NCI-H146 treated with DMSO at 0.1 percent for 48 hours (cell line): ENCODE measurements at regions not wholly inside any gene's neighbourhood (a gene's known extent, or its start where the extent isn't known, plus 50 kb on each side); places are given as distances from the start of the nearest gene placed in this dataset.
A peak's percentile ranks its signal among the peaks of the same experiment; 100 is the strongest.

Experiments used
- DNase-seq: peaks from one replicate; lab custom pipeline; 2025; ENCODE audit not compliant: unreplicated experiment; lab: John Stamatoyannopoulos, UW

DNA sequence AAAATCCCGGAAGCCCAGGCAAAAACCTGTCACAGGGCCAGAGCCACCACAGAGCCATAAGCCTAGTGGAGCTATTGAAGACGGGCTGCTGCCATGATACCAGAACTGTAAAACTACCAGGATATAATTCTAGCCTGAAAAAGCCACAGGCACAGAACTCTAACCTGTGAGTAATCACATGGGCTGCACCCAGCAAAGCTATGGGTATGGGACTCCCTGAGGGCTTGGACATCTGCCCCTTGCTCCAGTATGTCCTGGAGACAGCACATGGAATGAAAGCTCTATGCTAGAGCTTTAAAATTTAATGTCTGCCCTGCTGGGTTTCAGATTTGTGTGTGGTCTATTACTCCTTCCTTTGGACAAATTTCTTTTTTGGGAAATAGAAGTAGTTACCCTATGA is 2183.6 kb upstream of the CELF4 start:
- no peak for DNase-seq

DNA sequence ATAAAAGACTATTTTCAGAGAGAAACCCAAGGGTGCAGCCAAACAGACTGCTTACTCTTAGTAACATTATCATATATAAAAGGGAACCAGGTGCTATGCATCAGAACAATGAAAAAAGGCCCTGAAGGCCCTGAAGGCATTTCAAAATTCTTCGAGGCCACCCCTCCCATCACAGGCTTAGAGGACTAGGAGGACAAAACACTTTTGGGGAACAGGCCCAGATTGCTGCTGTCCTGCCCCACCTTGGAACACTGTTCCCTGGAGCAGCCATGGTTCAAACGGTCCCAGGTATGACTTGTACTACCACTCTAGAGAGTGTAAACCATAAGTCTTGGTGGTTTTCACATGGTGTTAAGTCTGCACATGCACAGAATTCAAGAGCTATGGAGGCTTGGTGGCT is 2183.1 kb upstream of the CELF4 start:
- no peak for DNase-seq

DNA sequence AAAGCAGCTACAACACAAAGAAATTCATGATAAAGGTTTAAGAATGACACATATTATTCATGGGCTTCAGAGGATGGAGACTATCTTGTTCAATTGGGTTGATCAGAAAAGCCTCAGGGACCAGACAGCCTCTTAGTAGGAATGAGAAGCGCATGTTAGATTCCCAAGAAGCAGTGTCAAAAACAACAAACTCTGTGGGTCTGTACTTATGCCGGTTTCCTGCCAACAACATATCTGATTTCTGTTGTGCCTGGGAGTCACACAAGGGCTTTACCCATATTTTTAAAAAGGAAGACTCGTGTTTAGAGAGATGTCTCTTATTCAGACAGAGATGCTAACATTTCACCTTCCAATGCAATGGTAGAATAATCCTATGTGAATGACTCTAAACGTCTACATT is 2180.6 kb upstream of the CELF4 start:
- DNase-seq = no peak

DNA sequence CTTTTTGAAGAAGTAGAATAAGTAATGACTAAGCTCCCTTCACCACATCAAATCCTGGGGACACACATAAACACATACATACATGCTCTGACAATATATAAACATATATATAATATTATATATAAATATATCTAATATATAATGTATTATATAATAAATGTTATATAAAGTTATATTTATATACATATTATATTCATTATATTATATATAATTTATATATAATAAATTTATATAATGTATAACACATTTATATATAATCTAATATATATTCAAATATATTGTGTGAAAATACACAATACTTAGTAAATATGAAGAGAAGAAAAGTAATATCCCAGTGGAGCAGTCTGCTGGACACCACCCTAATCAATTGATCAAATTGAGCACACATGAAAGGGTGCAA is 2177.9 kb upstream of the CELF4 start:
- DNase-seq = no peak

DNA sequence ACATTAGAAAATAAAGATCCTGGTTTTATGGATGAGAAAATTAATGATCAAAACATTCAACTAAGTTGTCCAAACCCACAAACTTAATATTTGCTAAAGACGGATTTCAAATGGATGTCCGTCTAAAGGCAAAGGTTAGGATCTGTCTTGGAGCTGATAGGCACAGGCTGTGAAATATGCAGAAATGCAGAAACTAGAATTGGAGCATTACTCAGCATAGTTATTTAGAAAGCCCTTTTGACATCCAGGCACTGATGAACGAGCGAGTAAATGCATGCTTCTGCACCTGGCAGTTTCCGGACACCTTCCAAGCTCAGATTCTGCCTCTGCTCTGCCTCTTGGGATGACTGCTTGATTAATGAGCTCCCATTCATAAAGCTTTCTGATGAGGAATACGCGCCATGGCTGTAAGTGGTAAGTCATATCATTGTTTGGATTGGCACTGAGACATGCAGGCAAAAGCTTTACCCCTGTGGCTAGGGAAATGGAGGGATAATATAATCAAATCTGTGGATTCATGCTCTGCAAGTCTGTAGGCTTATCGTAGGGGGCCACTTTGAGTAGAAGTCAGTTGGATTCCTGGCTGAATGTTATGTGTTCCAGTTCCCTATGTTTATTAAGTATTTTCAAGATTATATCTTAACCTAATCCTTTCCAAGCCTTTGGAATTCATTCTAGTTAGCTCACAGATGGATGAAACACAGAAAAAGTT is 2176.3 kb upstream of the CELF4 start:
- peak; percentile 100 for DNase-seq

DNA sequence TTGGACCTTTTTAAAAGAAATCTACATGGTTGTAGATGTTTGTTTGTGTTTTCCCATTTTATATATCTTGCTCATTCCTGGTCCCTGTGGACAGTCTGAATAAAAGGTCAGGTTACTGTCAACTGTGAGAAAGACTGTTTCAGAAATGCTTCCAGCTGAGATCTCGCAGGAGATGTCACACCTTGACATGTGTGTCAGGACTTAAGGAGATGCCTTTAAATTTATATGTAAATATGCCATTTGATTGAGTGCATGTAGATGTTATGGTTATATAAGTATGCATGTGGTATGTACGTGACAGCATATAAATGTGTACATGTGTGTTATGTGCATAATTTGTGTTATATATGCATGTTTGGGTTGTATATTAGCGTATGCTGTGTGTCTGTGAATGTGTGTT is 2172.3 kb upstream of the CELF4 start:
- no peak for DNase-seq

DNA sequence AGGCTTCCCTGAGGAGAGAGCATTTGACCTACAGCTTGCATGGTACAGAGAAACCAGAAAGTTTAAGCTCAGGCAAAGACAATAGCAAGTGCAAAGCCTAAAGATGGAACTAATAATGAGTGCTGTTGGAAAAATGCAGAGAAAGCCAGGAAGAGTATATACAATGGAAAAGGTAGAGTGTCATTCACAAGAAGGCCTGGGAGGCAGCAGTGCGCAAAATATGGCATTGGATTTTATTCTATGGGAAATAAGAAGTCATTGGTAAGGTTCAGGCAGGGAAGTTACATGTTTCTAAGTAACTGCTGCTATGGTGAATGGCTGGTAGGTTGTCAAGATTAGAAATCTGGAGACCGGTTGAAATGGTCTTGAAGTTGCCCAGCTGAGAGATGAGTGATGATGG is 2167.3 kb upstream of the CELF4 start:
- no peak for DNase-seq

DNA sequence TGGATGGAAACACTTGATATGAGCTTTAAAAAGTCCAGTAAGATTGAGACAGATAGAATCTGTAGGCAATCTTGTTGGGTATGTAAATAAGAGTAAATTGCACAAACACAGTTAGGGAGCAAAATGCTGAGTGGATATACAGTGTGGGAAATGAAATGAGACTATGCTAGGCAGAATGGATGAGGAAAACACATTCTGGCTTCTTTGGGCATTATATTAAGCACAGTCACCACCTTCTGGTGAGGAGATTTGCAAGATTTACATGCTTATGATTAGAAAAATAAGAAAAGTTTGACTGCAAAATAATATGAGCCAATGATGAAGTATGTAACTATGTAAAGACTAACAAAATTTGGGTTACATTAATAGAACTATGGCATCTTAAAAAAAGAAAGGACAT is 2165.0 kb upstream of the CELF4 start:
- no peak for DNase-seq

DNA sequence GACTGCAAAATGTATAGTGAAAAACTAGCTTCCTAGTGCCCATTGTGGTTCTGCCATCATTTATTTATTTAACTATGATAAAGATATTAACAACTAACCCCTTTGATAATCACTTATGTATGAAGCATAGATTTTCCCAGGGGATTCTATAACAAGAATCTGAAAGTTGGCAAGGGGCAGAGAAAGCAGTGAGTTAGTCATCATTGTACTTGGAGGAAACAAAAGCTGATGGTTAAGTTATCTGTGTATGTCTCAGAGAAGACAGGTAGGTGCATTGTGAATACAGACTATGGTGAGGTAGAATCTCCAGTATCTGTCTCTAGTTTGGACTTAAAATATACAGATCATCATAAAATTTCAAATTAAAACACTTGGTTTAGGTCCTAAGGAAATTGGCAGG is 2159.1 kb upstream of the CELF4 start:
- DNase-seq = no peak

DNA sequence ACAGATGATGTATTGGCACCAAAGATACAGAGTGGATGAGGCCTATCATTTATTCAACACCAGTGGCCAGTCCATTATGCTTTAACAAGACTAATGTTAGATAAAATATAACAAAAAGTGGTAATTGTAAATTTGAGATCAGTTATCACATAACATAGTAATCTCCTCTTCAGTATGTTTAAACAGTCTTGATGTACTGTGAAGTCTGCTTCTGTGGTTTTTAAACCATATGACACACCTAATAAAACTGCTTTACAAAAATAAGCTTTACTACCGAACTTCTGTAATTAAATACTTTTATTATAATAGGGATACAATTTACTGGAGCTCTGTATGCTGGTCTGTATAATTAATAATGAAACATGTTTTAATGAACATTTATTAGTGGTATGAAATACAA is 2156.1 kb upstream of the CELF4 start:
- DNase-seq = no peak

DNA sequence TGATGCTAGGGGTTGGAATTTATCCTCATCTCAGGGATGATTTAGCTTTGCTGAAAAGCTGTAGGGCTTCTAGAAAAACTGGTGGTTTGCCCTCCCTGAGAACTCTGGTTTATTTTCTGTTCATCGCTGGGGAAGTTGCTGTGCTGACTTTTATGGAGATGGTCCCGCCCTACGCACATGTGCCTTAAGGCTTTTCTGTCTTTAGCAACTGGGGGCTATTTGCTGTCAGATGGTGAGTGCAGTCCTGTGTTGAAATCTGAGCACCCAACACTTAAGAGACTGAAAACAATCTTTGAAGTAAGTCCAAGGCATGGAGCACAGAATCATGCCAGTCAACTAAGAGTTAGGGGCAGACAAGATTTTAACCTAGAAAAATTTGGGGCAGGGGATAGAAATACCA is 2148.4 kb upstream of the CELF4 start:
- DNase-seq = no peak

DNA sequence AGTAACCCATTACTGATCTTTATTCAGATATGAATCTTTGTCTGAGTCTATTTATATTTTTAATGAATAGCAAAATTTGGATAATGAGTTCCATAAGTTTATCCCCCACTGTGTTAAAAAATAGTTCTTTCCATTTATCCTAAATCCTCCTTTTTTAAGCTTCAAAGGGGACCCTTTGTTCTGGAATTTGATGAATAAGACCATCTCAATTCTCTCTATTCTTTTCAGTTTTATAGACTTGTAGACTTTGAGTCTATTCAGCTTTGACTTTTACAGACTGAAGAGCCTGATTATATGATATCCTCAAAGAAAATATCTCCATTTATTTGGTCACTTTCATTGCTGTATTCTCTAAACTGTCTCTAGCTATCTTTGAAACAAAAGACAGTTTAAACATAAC is 2146.1 kb upstream of the CELF4 start:
- no peak for DNase-seq

DNA sequence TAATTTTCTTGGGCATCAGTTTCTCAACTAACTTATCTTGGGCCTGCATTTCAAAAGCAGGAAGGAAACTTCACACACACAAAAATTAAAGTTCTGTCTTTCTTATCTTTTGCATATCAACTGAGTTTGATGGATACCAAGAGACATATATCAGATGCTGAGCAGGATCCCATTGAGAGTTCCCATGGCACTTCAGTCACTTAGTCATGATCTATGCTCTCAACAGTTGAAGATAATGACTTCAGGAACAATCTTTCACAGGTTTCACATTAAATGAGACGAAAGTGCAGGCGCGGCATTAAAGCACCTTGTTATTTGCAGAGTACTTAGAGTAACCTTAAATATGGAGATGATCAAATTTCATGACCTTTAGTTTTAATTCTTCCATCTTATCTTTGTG is 2139.8 kb upstream of the CELF4 start:
- DNase-seq = no peak

DNA sequence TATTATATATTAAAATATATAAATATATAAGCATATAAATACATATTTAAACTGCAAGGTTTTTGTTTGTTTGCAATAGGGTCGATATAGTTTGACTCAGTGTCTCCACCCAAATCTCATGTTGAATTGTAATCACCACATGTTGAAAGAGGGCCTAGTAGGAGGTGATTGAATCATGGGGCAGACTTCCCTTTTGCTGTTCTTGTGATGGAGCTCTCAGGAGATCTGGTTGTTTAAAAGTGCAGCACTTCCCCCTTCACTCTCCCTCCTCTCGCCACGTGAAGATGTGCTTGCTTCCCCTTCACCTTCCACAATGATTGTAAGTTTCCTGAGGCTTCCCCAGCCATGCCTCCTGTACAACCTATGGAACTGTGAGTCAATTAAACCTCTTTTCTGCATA is 2137.3 kb upstream of the CELF4 start:
- no peak for DNase-seq

DNA sequence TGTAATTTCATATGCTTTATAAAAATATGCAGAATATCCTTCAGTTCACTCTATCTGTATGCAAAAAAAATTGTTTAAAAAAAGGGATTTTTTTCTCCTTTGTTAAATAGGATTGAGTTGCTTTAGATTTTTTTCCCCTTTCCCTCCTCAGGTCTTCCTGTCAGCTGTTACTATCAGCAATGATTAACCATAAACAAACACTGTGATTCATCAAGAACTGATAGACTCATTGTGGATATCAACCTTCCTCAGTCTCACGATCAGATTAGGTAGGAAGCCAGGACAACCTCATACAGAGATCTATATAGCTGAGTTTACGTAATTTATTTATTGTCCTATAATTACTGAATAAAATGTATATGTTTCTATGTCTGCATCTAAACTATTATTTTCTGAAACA is 2136.2 kb upstream of the CELF4 start:
- peak; percentile 11 for DNase-seq

DNA sequence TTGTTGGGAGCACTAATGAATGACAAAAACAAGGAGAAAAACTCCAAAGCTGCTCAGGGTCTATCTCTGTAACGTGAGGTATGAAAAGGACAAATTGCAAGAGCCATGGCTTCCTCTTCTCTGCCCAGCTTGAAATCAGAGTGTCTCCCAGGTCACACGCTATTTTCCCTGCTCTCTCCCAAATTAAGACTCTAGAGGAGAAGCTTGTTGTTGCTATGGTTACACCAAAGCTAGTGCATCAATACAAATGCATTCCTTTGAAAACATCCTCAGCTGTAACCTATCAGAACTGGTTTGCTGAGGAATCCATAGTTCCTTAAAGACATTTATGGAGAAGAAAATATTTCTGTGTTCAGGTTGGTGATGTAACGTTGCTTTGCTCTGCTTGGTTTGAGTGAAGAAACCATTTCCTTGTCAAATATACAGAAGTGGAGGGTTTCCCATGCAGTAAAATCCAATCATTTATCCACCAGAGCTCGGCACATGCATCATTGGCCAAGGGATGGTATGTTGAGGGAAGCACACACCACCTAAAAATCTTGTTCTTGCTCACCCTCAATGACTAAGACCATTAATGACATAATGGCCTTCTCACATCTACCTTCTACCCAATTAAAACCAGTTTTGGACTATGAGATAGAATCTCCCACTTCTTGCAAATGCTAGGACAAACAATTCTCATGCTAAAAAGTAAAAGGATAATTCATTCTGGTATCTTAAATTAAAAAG is 2135.6 kb upstream of the CELF4 start:
- DNase-seq = no peak

DNA sequence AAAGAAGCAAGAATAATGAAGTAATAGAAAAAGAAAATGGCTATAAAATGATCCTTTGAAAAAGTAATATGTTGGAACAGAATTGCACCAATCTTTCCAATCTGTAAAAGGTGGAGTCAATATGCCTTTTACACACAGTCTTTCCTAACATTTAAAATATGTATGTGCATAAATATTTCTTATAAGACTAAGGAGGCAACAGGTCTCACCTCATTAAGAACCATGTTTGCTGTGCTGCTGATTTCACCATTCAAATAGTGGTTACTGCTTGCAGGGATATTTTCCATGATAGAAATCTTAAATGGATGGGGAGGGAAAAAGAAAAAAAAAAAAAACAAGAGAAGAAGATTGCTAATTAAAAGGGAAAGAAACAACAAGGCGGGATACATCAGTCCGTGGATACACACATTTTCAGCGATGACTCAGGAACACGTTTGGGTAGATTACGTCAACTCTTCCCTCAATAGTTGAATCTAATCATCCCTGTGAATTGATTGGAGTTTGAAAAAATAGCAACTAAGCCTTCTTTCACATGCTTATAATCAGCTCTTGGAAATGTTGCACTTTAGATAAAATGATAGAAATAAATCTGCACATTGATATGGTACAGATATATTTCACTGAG is 2133.9 kb upstream of the CELF4 start:
- no peak for DNase-seq

DNA sequence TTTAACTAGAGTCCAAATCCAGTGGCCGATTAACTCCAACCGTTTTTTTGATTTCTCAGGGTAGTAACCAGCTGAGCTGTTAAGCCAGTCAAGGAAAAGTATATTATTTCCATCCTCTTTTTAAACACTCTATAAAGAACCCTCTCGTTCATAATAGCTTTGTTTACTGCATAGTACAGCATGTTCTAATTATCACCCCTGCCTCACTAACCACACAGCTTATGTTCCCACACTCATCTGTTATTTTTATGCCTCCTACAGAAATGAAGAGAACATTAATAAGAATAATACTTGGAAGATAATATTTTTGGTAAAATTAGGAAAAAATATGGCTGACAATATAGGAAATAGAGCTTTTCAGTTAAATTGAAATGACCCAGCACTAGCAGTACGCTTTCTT is 2132.8 kb upstream of the CELF4 start:
- no peak for DNase-seq

DNA sequence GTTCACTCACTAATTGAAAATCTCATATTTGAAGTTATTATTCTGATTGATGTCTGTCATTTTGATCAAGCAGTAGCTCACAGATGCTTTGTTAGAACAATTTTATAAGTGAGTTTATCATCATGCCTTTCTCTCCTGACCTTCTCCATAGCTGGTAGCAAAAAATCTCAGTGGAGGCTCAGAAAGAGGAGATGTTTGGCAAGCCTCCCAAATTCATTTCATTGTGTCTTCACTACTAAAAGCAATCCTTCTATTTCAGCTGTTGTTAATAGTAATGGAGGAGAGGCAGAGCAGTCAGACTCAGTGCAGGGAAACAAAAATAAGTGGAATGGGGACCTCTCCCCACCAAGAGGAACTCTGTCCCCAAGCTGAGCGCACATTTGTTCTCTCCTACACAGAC is 2127.8 kb upstream of the CELF4 start:
- DNase-seq = no peak

DNA sequence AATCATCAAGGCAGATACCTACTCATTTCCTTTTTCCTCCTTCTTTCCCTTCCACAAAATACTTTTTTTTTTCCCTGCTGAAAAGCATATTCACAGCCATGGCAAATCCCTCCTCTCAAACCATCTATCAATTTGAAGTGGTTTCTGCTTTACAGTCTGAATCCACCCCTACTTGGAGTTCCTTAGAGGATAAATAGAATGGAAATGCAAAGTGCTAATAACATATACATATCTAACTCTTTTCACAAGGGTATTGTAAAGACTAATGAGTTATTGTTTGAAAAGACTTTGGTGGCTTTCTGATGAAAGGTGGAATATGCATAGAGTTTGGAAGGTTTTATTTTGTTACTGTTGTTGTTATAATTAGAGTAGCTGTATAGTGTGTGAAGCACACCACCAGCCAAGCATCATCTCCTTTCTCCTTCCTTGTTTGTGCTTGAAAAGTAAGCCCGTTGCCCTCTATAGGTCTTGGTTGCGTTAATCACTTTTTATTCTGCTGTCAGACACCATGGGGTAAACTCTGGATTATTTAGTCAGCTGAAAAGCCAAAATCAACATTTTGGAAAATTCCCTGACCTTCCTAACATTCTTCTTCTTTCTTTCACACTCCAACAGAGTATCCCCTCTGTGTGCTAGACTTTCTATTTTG is 2126.9 kb upstream of the CELF4 start:
- no peak for DNase-seq

DNA sequence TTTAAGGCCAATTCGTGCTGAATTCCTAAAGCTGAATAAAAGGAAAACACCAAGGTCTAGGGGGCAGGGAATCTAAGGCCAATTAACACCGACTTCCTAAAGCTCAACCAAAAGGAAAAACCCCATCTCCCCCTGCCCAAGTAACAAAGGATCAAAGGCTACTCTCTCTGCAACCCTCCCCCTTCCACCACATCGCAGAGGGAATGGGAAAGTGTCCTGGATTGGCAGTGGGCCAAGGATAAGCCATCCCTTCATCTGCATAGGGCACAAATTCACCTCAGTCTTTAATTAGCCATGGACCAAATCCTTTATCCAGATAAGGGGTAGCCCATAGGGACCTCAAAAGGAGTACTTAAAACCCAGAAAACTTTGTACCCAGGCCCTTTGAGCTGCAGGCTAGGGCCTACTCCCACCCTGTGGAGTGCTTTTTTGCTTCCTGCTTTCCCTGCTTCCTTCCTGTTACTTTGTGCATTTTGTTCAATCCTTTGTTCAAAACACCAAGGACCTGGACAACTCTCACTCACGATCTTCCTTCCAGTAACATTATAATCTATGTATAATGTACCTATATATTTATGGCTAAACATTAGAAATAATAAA is 2119.8 kb upstream of the CELF4 start:
- DNase-seq = no peak

DNA sequence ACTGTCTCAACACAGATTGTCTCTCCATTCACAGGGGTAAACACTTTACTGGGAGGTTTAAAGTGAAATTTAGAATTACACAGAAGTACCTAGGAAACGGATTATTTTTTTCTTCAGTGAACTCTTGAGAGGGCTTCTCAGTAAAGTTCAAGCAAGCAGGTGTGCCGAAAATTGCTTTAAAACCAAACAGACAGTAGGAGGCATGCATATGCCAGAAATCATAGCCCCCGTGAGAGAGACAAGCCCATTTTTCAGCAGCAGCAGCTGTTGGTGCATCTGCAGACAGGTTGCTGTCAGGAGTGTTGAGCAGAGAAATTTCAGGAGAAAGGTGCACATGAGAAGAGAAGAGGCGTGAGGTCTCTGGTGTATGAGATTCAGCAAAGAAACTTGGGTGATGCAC is 2115.5 kb upstream of the CELF4 start:
- DNase-seq = peak; percentile 70
